AG09319 (cell line): ENCODE measurements at regions not wholly inside any gene's neighbourhood (a gene's known extent, or its start where the extent isn't known, plus 50 kb on each side); places are given as distances from the start of the nearest gene placed in this dataset.
A peak's percentile ranks its signal among the peaks of the same experiment; 100 is the strongest.

ENCODE experiments used
- DNase-seq: peaks from one replicate; pipeline ENCODE4 v3.0.0-alpha.2; 2010; ENCODE audit warnings: low read depth; ENCODE audit errors: extremely low read depth
- TF ChIP-seq, protein P1 (sequence below): IDR thresholded peaks from 2 replicates; pipeline ENCODE4 v1.5.1; 2011; ENCODE audit warnings: low read depth, mild to moderate bottlenecking, inconsistent platforms, low read length, moderate library complexity

DNA sequence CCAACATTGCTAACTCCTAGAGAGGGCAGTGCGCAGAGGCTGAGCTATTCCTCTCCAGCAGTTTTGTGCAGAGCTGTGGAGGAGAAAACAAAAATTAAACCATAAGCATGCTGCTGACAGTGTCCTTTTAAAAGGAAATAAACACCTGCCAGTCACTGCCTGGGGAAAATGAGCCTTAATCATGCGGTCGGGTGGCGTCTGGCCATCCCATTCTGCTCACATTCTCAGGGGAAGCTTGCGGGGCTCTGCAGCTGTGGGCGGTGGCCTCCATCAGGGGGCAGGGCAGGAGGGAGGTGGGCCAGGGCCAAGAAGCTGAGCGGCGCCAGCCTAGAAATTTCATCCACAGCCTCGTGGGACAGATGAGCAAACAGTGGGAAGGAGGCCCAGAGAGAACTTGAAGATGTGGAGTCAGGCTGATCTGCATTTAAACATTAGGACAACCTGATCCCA is 71.0 kb upstream of the TP53I11 start:
- TF ChIP-seq, protein P1, sequence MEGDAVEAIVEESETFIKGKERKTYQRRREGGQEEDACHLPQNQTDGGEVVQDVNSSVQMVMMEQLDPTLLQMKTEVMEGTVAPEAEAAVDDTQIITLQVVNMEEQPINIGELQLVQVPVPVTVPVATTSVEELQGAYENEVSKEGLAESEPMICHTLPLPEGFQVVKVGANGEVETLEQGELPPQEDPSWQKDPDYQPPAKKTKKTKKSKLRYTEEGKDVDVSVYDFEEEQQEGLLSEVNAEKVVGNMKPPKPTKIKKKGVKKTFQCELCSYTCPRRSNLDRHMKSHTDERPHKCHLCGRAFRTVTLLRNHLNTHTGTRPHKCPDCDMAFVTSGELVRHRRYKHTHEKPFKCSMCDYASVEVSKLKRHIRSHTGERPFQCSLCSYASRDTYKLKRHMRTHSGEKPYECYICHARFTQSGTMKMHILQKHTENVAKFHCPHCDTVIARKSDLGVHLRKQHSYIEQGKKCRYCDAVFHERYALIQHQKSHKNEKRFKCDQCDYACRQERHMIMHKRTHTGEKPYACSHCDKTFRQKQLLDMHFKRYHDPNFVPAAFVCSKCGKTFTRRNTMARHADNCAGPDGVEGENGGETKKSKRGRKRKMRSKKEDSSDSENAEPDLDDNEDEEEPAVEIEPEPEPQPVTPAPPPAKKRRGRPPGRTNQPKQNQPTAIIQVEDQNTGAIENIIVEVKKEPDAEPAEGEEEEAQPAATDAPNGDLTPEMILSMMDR = no peak; the same call in 1 of the 2 replicates
- DNase-seq = peak; percentile 79

DNA sequence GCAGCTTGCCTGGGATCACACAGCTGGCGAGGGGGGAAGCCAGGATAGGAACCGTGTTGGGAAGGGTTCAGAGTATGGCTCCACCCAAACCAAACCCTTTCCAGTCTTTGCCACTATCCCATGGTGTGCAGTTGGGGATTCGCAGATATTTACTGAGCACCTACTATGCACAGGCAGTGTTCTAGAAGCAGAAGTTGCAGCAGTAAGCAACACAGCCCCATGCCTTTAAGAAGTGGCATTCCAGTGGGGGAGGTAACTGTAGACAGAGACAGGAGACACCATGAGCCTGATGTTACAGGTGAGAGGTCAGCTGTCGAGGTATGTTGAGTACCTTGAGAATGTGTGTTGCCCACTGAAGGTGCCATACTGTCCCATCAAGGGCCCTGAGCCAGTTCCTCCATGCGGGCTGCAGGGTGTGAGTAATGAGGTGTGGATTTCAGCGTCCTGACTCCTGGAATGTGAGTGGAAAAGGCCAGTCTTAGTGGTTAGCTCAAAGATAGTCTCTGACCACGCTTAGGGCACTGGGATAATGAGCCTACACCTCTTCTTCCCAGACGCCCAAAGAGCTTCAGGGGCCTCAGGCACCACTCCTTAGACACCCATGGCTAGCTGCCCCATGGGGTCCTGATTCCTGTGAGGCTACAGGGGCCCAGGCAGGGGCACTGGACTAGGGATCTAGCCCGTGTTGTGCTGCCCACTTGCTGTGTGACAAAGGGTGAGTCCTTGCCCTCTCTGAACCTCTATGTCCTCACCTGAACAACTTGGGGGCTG is 71.8 kb upstream of the TP53I11 start:
- TF ChIP-seq, protein P1 = no peak
- DNase-seq = no peak

DNA sequence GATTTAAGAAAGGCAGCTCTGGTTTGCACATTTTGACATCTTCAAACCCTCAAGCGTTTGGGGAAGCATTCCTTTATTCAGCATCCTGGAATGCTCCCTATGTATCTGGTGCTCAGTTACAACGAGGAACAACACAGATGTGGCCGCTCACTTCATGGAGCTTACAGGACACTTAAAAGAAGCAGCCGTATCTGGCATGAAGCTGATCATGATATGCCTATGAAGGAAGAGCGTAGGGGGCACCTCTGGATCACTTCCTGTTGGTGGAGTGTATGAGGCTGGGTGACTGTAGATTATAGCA is 72.3 kb upstream of the TP53I11 start:
- TF ChIP-seq, protein P1 = no peak
- DNase-seq = no peak

DNA sequence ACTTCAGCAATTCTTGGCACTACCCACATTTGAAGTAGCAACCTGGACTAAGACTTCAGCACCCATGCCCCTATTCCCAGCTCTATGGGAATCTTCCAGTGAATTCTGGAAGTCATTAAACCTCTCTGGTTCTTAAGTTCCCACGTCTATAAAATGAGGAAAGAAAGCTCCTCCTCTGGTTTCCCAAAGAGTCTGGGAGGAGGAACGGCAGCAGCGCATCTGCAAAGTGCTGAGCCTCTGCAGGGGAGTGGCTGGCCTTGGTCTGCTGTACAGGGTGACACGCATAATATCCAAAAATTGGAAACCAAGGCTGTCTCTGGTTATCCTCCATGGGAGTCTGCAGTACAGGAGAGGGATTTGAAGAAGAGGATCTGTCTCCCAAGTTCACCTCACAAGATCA is 73.6 kb upstream of the TP53I11 start:
- no peak for DNase-seq
- TF ChIP-seq, protein P1 = no peak

DNA sequence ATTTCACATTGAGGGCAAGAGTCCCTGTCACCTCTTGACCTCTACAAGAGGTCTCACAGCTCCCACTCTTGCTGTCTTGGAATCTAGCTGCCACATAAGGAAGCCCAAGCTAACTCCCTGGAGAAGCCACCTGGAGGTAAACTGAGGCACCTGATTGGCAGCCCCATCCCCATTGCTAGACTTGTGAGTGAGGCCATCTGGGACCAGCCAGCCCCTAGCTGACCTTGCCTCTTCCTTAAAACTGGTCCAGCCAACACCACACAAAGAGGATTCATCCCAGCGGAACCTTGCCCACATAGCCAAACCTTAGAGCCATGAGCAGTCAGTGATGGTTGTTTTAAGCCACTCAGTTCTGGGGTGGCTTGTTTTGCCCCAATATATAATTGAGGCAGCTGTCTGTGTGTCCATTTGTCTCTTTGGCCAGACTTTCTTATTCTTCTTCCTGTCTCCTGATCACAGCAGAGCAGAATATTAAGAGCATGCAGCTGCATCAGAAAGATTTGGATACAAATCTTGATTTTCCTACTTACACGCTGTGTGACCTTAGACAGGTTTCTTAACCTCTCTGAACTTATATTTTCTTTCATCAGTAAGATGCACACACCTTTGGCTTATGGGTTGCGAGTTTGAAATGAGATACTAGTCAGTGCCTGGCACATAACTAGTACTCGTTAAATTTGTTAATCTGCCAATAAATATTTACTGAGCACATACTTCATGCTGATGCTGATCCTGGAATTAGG is 74.3 kb upstream of the TP53I11 start:
- no peak for DNase-seq
- TF ChIP-seq, protein P1 = no peak

DNA sequence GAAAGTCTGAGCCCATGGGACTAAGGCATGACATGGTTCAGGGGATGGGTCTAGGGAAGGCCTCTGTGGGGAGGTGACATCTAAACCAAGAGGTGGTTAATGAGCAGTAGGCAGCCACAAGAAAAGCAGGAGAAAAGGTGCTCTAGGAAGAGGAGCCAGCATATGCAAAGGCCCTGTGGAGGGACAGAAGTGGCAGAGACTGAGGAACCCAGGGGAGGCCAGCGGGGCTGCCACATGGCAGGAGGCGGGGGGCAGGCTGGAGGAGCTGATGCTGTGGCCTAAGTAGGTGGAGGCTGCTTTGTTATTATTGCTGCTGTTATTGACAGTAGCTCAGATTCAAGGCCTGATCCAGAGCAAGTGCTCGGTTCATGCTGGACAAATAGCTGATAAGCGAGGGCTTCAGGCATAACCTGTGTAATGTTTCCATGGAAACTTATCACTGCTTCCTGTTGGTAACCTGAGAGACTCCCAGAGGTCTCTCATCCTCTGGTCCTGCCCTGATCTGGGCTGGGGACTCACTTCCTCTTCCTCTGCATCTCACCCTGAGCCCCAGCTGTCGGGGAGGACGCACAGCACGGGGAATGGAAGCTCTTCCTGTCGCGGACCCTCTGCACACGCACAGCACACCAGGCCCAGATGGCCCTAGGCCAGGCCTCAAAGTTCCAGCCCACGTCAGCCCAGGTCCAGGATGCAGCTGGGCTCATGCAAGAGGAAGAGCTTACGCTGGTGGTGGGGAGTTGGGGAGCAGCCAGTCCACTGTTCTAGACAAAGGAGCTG is 75.2 kb upstream of the TP53I11 start:
- TF ChIP-seq, protein P1 = no peak
- no peak for DNase-seq

DNA sequence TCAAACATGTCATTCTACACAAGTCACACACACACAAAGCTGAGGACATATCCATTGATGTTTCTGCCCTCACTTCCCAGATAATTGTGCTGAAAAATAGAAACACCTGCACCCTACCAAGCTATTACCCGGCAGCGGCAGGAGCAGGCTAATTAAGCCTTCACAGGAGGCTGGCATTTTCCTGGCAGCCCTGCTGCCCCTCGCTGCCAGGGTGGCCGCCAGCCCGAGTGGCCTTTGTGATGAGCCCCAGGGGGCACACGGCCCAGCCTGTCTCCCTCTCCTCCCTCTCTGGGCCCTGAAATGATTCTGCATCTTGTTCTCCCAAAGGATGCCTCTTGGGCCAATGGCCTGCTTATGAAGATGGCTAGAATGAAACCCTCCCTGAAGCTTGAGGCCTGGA is 76.2 kb upstream of the TP53I11 start:
- DNase-seq = no peak
- TF ChIP-seq, protein P1 = no peak
